ENCODE measurements at regions not wholly inside any gene's neighbourhood (a gene's known extent, or its start where the extent isn't known, plus 50 kb on each side); places are given as distances from the start of the nearest gene placed in this dataset.

GRCh38 chr10:35784751-35785150, 142.7 kb upstream of the FZD8 start (continued):
- no peak for TF ChIP-seq SRF (IDR thresholded peaks at IDR 0.05; ENCODE audit: low read depth, low read length)
